ENCODE measurements at regions not wholly inside any gene's neighbourhood (a gene's known extent, or its start where the extent isn't known, plus 50 kb on each side); places are given as distances from the start of the nearest gene placed in this dataset.

DNA sequence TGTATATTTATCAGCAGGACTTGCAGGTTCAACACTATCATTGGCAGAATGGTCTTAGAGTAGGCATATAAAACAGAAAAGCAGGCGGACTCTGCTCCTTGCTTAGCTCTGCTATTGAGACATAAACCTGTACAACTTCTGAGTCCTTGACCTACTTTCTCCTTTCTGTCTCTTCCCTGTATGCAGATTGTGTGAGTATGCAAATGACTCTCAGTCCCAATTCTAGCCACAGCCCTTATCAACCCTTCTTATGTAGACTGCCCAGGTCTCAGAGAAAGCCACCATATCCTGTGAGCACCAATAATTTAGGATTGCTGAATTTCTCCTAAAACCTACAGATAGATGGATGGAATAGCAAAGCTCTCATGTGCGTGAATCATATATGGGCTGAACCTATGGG lies 367.6 kb upstream of the DDI1 start:
- DNase-seq, result no peak

DNA sequence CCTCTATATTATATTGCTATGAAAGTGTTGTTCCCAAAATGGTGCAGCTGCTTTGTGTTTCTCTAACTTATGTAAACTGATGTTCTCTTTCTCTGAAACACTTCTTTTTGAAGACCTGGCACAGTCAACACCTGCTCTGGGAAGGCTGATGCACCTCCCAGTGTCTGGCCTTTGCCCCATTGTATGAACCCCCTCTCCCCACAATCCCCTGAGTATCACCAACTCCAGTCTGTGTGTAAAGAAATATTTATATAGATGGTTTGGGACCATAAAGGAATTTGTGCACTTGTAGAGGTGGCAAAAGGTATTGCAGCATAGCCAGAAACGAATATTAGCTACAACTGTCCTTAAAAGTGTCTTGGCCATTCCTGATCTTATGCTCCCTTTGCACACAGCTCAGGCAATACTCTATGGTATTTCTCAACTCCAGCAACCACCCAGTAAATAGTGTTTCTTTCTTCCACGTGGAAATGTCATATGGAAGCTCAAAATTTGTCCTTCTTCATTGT lies 365.2 kb upstream of the DDI1 start:
- no peak for DNase-seq

- no peak for DNase-seq
Measured at GRCh38 chr11:103673773-103674172, 362.7 kb upstream of the DDI1 start.

DNA sequence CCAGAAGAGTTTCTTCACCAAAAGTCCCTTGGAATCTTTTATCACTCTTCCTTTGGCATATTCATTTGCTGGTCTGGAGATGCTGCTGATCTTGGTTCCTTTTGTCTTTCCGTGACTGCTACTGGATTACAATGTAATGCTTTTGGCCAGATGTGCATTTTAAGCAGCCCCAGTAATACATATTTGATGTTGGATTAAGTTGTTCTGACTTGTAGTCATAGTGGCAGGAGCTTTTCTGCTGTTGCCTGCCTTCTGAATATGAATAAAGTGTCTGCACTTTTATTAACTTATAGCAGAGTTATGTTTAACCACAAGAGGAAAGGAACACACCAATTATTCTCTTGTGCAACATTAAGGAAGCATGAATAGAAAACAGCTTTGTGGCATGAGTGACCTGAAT lies 360.0 kb upstream of the DDI1 start:
- no peak for DNase-seq

DNA sequence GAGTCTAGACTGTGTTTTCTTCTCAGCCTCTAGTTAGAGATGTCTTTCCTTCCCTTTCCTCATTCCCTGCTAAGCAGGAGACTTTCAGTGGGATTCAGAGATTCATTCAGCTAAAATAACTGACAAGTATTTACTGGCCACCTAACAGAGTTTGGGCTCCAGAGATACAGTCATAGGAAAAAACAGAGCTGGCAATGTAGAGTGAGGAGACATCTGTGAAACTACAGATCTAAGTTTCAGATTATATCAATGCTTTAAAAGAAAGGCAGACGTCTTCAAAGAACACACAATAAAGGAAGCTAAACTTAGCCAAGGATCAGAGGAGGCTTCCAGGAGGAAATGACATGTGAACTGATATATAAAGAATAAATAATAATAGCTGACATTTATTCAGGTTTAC lies 355.6 kb upstream of the DDI1 start:
- DNase-seq, result no peak

- no peak for DNase-seq
Measured at GRCh38 chr11:103681855-103682254, 354.6 kb upstream of the DDI1 start.

GRCh38 chr11:103682318-103683184 lies 353.9 kb upstream of the DDI1 start:
- DNase-seq, result peak; percentile 57

DNA sequence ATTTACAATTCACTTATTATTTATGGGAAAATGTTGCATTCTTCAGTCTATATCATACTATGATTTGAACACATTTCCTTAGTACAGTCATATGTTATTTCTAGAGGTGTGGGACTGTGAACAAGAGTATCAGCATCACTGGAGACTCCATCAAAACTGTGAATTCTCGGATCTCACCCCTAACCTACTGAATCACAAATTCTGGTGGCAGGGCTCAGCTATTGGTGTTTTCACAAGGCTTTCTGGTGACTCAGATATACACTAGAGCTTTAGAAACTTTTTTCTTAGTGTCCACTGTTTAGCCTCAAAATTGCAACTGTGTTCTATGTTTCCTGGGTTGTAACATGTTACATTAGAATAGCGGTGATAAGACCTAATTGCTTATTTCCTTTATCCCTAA lies 352.9 kb upstream of the DDI1 start:
- no peak for DNase-seq

GRCh38 chr11:103688924-103689323 lies 347.5 kb upstream of the DDI1 start:
- DNase-seq, result no peak

- DNase-seq, result no peak
Measured at GRCh38 chr11:103690356-103690755, 346.1 kb upstream of the DDI1 start.

GRCh38 chr11:103696123-103696522 lies 340.3 kb upstream of the DDI1 start:
- DNase-seq, result no peak

DNA sequence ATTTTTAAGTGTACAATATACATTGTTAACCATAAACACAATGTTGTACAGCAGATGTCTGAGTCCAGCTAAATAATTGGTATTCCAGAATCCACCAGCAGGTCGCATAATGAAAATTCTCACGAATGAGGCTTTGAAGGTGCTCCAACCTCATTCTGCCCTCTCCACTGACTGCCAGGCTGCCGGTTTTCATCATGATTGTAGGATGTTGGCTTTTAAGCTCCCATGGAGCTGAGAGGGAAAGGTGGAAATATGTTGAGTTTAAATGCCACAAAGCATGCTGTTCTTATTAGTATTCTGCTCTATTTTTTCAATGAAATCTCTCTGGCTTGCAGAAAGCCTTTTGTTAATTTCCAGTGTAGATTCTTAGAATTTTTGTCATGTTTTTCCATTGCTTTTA lies 337.2 kb upstream of the DDI1 start:
- no peak for DNase-seq

GRCh38 chr11:103699656-103700055 lies 336.8 kb upstream of the DDI1 start:
- no peak for DNase-seq

DNA sequence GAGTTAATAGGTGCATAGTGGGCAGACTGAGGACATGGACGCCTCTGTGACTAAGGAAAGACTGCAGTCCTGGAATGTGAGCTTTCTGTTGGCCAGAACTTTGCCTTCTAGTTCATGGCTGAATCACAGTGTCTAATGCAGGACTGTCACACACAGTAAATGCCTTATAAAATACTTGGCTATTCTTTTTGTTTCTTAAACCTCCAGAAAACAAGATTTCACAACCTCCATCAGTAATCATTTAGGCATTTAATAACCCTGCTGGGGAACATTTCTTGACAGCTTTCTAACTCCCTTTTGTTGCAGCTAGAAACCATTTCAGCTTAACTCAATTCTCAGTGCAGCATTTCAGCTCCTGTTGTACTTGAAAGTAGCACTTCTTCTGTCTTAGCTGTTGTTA lies 335.8 kb upstream of the DDI1 start:
- no peak for DNase-seq

GRCh38 chr11:103703437-103703836 lies 333.0 kb upstream of the DDI1 start:
- DNase-seq, result no peak

GRCh38 chr11:103703954-103704353 lies 332.5 kb upstream of the DDI1 start:
- DNase-seq, result no peak

DNA sequence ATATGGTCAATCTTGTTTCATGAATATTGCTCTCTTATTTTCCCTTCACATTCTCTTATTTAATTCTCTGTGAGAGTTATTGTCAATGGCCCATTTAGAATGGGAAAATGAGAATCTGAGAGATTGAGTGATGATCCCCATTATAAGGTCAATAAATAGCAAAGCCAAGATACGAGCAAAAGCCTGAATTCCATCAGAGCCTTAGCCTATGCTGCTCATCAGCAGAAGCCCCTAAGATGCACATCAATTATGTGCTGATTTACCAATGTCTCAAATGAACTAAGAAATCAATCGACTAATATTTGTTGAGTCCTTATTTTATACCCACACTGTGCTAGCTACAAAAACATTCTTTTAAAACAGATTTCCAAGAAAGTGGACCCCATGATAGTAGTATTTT lies 330.8 kb upstream of the DDI1 start:
- DNase-seq, result no peak

- no peak for DNase-seq
Measured at GRCh38 chr11:103709371-103709770, 327.1 kb upstream of the DDI1 start.

GRCh38 chr11:103714246-103714645 lies 322.2 kb upstream of the DDI1 start:
- no peak for DNase-seq

- DNase-seq, result no peak
Measured at GRCh38 chr11:103716363-103716762, 320.1 kb upstream of the DDI1 start.

- DNase-seq, result no peak
Measured at GRCh38 chr11:103727262-103727661, 309.2 kb upstream of the DDI1 start.

DNA sequence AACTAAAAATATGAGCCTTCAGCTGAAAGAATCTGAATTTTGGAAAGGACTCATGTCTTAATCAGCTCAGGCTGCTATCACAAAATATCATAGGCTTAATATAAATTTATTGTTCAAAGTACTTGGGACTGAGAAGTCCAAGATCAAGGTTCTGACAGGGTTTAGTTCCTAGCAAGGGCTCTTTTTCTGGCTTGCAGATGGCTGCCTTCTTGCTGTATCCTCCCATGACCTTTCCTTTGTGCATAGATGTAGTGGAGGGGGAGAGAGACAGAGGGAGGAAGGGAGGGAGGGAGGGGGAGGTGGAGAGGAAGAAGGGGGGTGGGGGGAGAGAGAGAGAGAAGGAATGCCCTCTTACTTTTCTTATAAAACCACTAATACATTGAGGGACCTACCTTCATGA lies 306.8 kb upstream of the DDI1 start:
- DNase-seq, result no peak

GRCh38 chr11:103730131-103730940 lies 306.1 kb upstream of the DDI1 start:
- no peak for DNase-seq

DNA sequence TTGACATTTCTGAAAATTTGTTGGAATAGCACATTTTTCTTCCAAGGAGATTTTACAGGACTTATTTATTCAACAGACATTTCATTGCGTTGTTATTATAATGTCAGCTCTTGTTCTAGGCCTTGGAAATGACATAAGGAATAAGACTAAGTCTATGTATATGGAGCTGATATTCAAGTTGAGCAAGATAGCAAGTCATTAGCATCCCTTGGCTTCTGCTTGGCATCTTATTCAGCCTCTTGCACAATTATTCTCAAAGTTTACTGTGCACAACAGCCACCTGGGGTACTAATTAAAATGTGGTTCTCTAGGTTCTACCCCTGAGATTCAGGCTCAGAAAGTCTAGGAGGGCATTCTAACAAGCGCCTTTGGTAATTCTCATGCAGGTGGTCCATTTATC lies 304.8 kb upstream of the DDI1 start:
- no peak for DNase-seq
